Lung (tissue), 11 donors: ENCODE measurements at regions not wholly inside any gene's neighbourhood (a gene's known extent, or its start where the extent isn't known, plus 50 kb on each side); places are given as distances from the start of the nearest gene placed in this dataset.

Experiments used
- ATAC-seq: fragments of 200-7000 bp; cut with Tn5 transposase; one replicate; pipeline ENCODE4 v1.9.1; 2020; ENCODE audit warnings: moderate number of reproducible peaks; ENCODE audit not compliant: insufficient read depth, low FRiP score
- DNase-seq, 3 donors: peaks; one replicate each; pipeline ENCODE4 v3.0.0-alpha.2; 2013 to 2017
- H3K27ac ChIP-seq, 2 donors: one replicate each; pipeline ENCODE4 v1.5.1; 2013; ENCODE audit warnings: mild to moderate bottlenecking in 2 of 2, moderate library complexity in 2 of 2, control low read depth in 1 of 2, inconsistent platforms in 1 of 2, low read depth in 1 of 2, low read length in 1 of 2
- H3K27me3 ChIP-seq, 3 donors: one replicate each; pipeline ENCODE4 v1.5.1; 2013; ENCODE audit warnings: low read length in 2 of 3; ENCODE audit not compliant: control insufficient read depth in 3 of 3, insufficient read depth in 3 of 3
- H3K36me3 ChIP-seq, 4 donors: one replicate each; pipeline ENCODE4 v1.5.1; 2013; ENCODE audit warnings: low read length in 4 of 4, mild to moderate bottlenecking in 1 of 4, moderate library complexity in 1 of 4; ENCODE audit not compliant: control insufficient read depth in 4 of 4, insufficient read depth in 4 of 4
- H3K4me1 ChIP-seq, 5 donors: one replicate each; pipeline ENCODE4 v1.5.1; 2013; ENCODE audit warnings: low read length in 5 of 5, mild to moderate bottlenecking in 2 of 5, moderate library complexity in 1 of 5; ENCODE audit not compliant: control insufficient read depth in 5 of 5, insufficient read depth in 5 of 5
- H3K4me3 ChIP-seq: one replicate; pipeline ENCODE4 v1.5.1; 2013; ENCODE audit warnings: mild to moderate bottlenecking, control low read depth, moderate library complexity
- H3K9ac ChIP-seq, 2 donors: one replicate each; pipeline ENCODE4 v1.5.1; 2013; ENCODE audit warnings: low read length in 2 of 2, control low read depth in 1 of 2; ENCODE audit not compliant: insufficient read depth in 1 of 2
- H3K9me3 ChIP-seq, 4 donors: one replicate each; pipeline ENCODE4 v1.5.1; 2013; ENCODE audit warnings: low read length in 3 of 4, mild to moderate bottlenecking in 1 of 4, moderate library complexity in 1 of 4; ENCODE audit not compliant: control insufficient read depth in 4 of 4, insufficient read depth in 3 of 4
- CTCF ChIP-seq: IDR thresholded peaks from 2 replicates; pipeline ENCODE4 v1.5.1; 2012; ENCODE audit warnings: mild to moderate bottlenecking; ENCODE audit errors: control extremely low read depth, extremely low read depth
- WGBS, 2 donors: extraction: QIAGEN DNeasy Blood & Tissue Kit; methylation state at CpG; one replicate each; pipeline ENCODE4 v1.1.7; 2013; 5-methylcytosine and 5-hydroxymethylcytosine counted together
- donor health status: control.
- donor health status: control.
- donor health status: Bipolar disorder and iron deficiency.
- donor health status: healthy.
- donor health status: DM: yes; HTN: yes; CAD: no.

- no peaks in the 10 kb centered on the region for H3K4me1 ChIP-seq
- H3K9me3 ChIP-seq: no peaks in the 10 kb centered on the region
- no peaks in the 10 kb centered on the region for H3K36me3 ChIP-seq
- no peak for TF ChIP-seq CTCF
- no peak overlapping the region for H3K27ac ChIP-seq
- H3K9ac ChIP-seq: no peak overlapping the region
- no peaks in the 10 kb centered on the region for H3K27me3 ChIP-seq
- H3K4me3 ChIP-seq: no peak overlapping the region
- 71 to 74% methylated on average over 1 of the region's 1 CpG for WGBS, 2 donors
- no peak for ATAC-seq
- DNase-seq: no peak
Observed at GRCh38 chr10:108819302-108819701, 1104.0 kb downstream of the XPNPEP1 start.

- no peak overlapping the region for H3K27ac ChIP-seq
- no peak overlapping the region for H3K9ac ChIP-seq
- WGBS, 2 donors: 47 to 66% methylated on average over 2 of the region's 2 CpGs
- TF ChIP-seq CTCF: no peak
- H3K4me1 ChIP-seq: no peaks in the 10 kb centered on the region
- no peaks in the 10 kb centered on the region for H3K36me3 ChIP-seq
- H3K4me3 ChIP-seq: no peak overlapping the region
- ATAC-seq (no peak), DNase-seq (no peak)
- peaks cover 0 to 1% (median 0%) of the 10 kb centered on the region in 4 donors for H3K9me3 ChIP-seq
- no peaks in the 10 kb centered on the region for H3K27me3 ChIP-seq
Observed at GRCh38 chr10:108817584-108817983, 1105.7 kb downstream of the XPNPEP1 start.

GRCh38 chr10:108817135-108817534 is 1106.2 kb downstream of the XPNPEP1 start:
- no peak for TF ChIP-seq CTCF
- H3K9me3 ChIP-seq: peaks cover 0 to 1% (median 0%) of the 10 kb centered on the region in 4 donors
- DNase-seq: no peak
- no peaks in the 10 kb centered on the region for H3K27me3 ChIP-seq
- no peak overlapping the region for H3K9ac ChIP-seq
- no peak overlapping the region for H3K4me3 ChIP-seq
- ATAC-seq: no peak
- H3K4me1 ChIP-seq: no peaks in the 10 kb centered on the region
- no peak overlapping the region for H3K27ac ChIP-seq
- 68 to 78% methylated on average over 3 of the region's 3 CpGs for WGBS, 2 donors
- no peaks in the 10 kb centered on the region for H3K36me3 ChIP-seq

GRCh38 chr10:108812906-108813305 is 1110.4 kb downstream of the XPNPEP1 start:
- H3K4me3 ChIP-seq: no peak overlapping the region
- TF ChIP-seq CTCF: no peak
- 84 to 89% methylated on average over 2 of the region's 2 CpGs for WGBS, 2 donors
- ATAC-seq: no peak
- no peak for DNase-seq
- no peaks in the 10 kb centered on the region for H3K27me3 ChIP-seq
- no peak overlapping the region for H3K27ac ChIP-seq
- H3K9me3 ChIP-seq: peaks cover 0 to 2% (median under 1%) of the 10 kb centered on the region in 4 donors
- H3K36me3 ChIP-seq: no peaks in the 10 kb centered on the region
- H3K9ac ChIP-seq: no peak overlapping the region
- no peaks in the 10 kb centered on the region for H3K4me1 ChIP-seq
